Retinal pigment epithelial cell (primary cell): ENCODE measurements at regions not wholly inside any gene's neighbourhood (a gene's known extent, or its start where the extent isn't known, plus 50 kb on each side); places are given as distances from the start of the nearest gene placed in this dataset.

Source experiments
- DNase-seq: peaks from one replicate; pipeline ENCODE4 v3.0.0-alpha.2; 2010; ENCODE audit warnings: low read depth
- H3K4me3 ChIP-seq: 2 replicates; pipeline ENCODE4 v1.5.1; 2011; ENCODE audit warnings: mild to moderate bottlenecking, low read length, control low read depth, moderate library complexity
- CTCF ChIP-seq: conservative IDR thresholded peaks from 2 replicates; pipeline ENCODE4 v1.5.1; 2011; ENCODE audit warnings: low read depth, low read length, control low read depth, inconsistent platforms

- no peak for DNase-seq
- no peak for TF ChIP-seq CTCF
- H3K4me3 ChIP-seq: no peak overlapping the region
Measured at GRCh38 chrX:4094926-4095325, 381.5 kb upstream of the PRKX start.

DNA sequence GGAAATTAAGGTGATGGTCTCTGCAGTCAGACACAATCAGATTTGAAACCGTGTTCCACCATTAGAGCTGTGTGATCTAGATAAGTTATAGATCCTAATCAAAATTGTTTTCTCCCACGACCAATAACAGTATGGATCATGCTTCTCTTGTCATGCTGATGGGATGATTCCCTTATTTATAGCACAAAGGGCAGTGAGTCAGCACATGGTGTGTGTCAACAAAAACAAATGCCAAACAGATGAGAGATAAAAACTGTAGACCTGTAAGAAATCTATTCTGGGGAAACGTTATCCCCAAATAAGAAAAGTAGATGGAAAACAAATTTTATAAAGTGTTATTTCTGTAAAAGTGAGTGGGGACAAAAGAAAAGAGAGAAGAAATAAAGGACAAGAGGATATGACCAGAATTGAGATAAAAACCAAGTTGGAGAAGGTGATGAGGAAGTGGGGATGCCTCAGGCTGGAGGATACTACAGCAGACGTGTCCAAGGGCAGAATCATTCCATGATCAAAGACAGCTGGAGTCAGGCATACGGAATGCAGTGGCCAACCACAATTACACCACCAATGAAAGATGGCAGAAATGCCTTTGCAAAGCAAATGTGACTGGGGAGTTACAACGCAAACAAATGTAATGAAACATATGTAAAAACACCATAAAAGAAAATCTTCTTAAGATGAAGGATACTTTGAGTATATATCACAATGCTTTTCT is 377.8 kb upstream of the PRKX start:
- DNase-seq: no peak
- no peak overlapping the region for H3K4me3 ChIP-seq
- no peak for TF ChIP-seq CTCF

DNA sequence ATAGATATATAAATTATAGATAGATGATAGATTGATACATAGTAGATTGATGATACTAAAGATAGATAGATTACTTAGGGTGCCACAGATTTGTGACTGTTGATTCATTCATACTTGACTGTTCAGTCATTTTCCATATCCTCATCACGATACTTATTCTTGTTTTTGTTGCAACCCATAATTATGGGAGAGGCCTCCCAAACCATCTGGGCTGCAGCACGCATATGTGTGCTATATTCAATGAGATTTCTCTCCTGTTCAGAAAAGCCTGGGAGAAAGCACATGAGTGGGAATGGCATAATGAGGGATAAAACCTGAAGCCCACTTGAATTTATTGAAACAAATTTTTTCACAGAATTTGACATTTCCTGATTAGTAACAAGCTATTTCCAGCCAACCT is 346.4 kb upstream of the PRKX start:
- TF ChIP-seq CTCF: no peak
- no peak overlapping the region for H3K4me3 ChIP-seq
- DNase-seq: no peak

DNA sequence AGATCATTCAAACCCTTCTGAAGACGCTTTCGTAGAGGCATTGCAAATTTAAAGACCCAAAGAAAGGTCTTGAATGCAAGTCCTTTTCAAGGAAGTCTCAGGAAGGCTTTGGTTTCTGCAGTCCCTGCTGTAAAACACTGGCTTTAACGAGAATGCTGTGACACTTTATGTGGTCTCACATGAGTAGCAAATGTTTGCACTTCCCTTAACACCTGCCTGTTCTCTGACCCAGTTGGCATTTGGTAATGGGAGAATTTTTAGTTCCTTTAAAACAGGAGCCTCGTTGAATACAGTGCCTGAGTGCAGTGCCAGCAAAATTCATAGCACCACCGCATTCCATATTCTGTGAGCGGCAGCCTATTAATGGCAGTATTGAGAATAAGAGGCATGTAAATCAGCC is 330.5 kb upstream of the PRKX start:
- no peak for TF ChIP-seq CTCF
- H3K4me3 ChIP-seq: no peak overlapping the region
- no peak for DNase-seq

DNA sequence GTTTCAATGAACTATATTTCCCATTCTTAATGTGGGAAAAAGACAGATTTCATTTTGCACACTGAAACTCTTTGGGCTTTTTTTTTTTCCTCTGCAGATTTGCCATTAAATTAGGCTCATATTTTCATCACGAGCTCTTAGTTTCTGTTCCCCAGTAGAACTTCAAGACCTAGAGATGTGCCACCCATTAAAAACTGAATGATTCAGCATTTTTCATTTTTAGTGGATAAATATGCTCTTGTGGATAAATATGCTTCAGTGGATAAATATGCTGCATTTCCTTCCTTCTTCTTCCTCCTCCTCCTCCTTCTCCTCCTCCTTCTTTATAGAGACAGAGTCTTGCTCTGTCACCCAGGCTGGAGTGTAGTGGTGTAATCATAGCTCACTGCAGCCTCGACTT is 322.4 kb upstream of the PRKX start:
- no peak for TF ChIP-seq CTCF
- no peak overlapping the region for H3K4me3 ChIP-seq
- no peak for DNase-seq

DNA sequence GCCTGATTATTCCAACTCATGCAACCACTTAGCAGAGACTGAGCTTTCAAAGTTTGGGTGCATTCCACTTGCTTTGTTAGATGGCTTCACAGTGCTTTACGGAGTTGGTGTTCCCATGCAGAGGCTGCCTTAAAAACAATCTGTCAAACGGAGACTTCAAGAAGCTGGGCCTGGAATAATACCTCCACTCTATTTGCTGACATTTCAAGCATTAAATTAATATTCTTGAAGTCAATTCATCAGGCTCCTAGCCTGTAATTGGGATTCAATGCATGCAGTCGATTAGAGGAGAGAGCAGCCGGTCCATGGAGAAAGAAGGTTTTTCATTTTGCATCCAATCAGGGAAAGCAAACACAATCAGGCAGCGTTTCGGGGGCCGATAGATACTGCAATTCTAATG is 314.7 kb upstream of the PRKX start:
- H3K4me3 ChIP-seq: no peak overlapping the region
- TF ChIP-seq CTCF: no peak
- no peak for DNase-seq

DNA sequence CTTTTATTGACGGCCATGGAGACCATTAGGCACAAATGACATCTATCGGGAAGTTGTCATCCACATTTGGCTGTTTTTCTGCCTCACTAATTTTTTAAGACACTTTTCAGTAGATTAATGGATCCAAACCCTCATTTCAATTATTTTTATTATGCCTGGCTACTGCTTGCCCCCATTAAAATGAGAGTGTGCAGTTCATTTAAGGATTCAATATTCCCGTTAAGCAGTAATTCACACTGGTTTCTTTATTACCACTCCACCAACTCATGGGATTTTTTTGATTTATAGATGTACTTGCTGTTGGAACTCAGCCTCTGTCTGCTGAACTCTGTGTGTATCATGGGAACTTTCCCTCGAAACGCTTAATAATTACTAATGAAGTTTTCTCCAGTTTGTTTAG is 291.8 kb upstream of the PRKX start:
- no peak for TF ChIP-seq CTCF
- no peak overlapping the region for H3K4me3 ChIP-seq
- DNase-seq: no peak
